H1 (cell line): ENCODE measurements at regions not wholly inside any gene's neighbourhood (a gene's known extent, or its start where the extent isn't known, plus 50 kb on each side); places are given as distances from the start of the nearest gene placed in this dataset.

Experiments
- CTCF ChIA-PET: fragments of 300-600 bp; sonication (Branson Sonifier 250); formaldehyde crosslinking; loops from one replicate; lab custom pipeline; 2021; ENCODE audit not compliant: partially characterized antibody; lab: Charles Lee
- POLR2A ChIA-PET: fragments of 300-600 bp; sonication (Branson Sonifier 250); formaldehyde crosslinking; loops from one replicate; lab custom pipeline; 2021; ENCODE audit warnings: inconsistent platforms; ENCODE audit not compliant: partially characterized antibody; lab: Charles Lee
- DNase-seq, 2 experiments: peaks; one replicate each; pipeline versions ENCODE4 v3.0.0 to v3.0.0-alpha.2; 2010 to 2022; ENCODE audit warnings: low spot score in 2 of 2, low read depth in 1 of 2, mixed read lengths in 1 of 2
- FAIRE-seq: peaks from 2 replicates; lab custom pipeline; 2011; peaks lifted over from hg19 to GRCh38; lab: Jason Lieb, UNC
- H2AFZ ChIP-seq: 2 replicates; pipeline ENCODE4 v1.8.1; 2012; ENCODE audit warnings: low read length, inconsistent platforms
- H2AK5ac ChIP-seq: 2 replicates; pipeline ENCODE4 v1.6.1; 2013; ENCODE audit warnings: low read depth, low read length
- H2BK120ac ChIP-seq: replicated peaks from 2 replicates; pipeline ENCODE3; 2013; ENCODE audit warnings: low read depth, low read length, inconsistent platforms
- H2BK12ac ChIP-seq: 2 replicates; pipeline ENCODE4 v1.6.1; 2013; ENCODE audit warnings: low read depth, low read length
- H2BK15ac ChIP-seq: 2 replicates; pipeline ENCODE4 v1.6.1; 2013; ENCODE audit warnings: low read length
- H2BK20ac ChIP-seq: 2 replicates; pipeline ENCODE4 v1.6.1; 2013; ENCODE audit warnings: low read length
- H2BK5ac ChIP-seq: 2 replicates; pipeline ENCODE4 v1.6.1; 2013; ENCODE audit warnings: low read depth, low read length
- H3K14ac ChIP-seq: 2 replicates; pipeline ENCODE4 v1.6.1; 2013; ENCODE audit warnings: inconsistent platforms; ENCODE audit not compliant: insufficient read length
- H3K18ac ChIP-seq: 2 replicates; pipeline ENCODE4 v1.6.1; 2013; ENCODE audit warnings: low read length; ENCODE audit errors: extremely low read depth
- H3K23ac ChIP-seq: 2 replicates; pipeline ENCODE4 v1.6.1; 2013; ENCODE audit warnings: inconsistent platforms; ENCODE audit not compliant: insufficient read length
- H3K23me2 ChIP-seq: 2 replicates; pipeline ENCODE4 v1.6.1; 2013; ENCODE audit warnings: low read depth, low read length
- H3K27ac ChIP-seq: 2 replicates; pipeline ENCODE4 v1.6.1; 2011; ENCODE audit warnings: low read depth, low read length, inconsistent platforms
- H3K27me3 ChIP-seq, 4 experiments: replicated peaks in 1 of 4; 1 replicate in 1 of 4; 2 replicates in 3 of 4; pipeline versions ENCODE4 v1.6.1 to v1.8.1; 2011 to 2013; ENCODE audit warnings: low read length in 3 of 4, mild to moderate bottlenecking in 3 of 4, inconsistent platforms in 2 of 4, mixed read lengths in 2 of 4, moderate library complexity in 1 of 4; ENCODE audit not compliant: control insufficient read depth in 3 of 4, insufficient read depth in 3 of 4; ENCODE audit errors: extremely low read depth in 1 of 4
- H3K36me3 ChIP-seq, 4 experiments: 2 replicates each; pipeline versions ENCODE4 v1.6.1 to v1.8.1; 2011 to 2013; ENCODE audit warnings: mild to moderate bottlenecking in 4 of 4, low read length in 3 of 4, moderate library complexity in 2 of 4, control low read depth in 1 of 4, inconsistent platforms in 1 of 4; ENCODE audit not compliant: insufficient read depth in 4 of 4, control insufficient read depth in 2 of 4
- H3K4ac ChIP-seq: replicated peaks from 2 replicates; pipeline ENCODE3; 2013; ENCODE audit warnings: low read length, low read depth, mixed read lengths, inconsistent platforms; ENCODE audit not compliant: insufficient read length
- H3K4me1 ChIP-seq, 4 experiments: replicated peaks in 1 of 4; 1 replicate in 1 of 4; 2 replicates in 3 of 4; pipeline versions ENCODE4 v1.6.1 to v1.8.1; 2011 to 2013; ENCODE audit warnings: low read length in 3 of 4, inconsistent platforms in 2 of 4, mixed read lengths in 1 of 4; ENCODE audit not compliant: insufficient read depth in 4 of 4, control insufficient read depth in 3 of 4
- H3K4me2 ChIP-seq, 2 experiments: 2 replicates each; pipeline versions ENCODE4 v1.6.1 to v1.8.1; 2011 to 2013; ENCODE audit warnings: low read depth in 2 of 2, low read length in 2 of 2, control low read depth in 1 of 2, inconsistent platforms in 1 of 2, mild to moderate bottlenecking in 1 of 2; ENCODE audit not compliant: insufficient read depth in 1 of 2
- H3K4me3 ChIP-seq, 4 experiments: fragments of 200-600, 300-600 bp in 1 of 4; sonication (generic), shearing (Covaris generic), sonication (Bioruptor Twin) in 1 of 4; 2 replicates each; pipeline versions ENCODE4 v1.5.1 to v1.8.1; 2011 to 2016; ENCODE audit warnings: low read length in 4 of 4, low read depth in 3 of 4, control low read depth in 2 of 4, inconsistent platforms in 2 of 4, mild to moderate bottlenecking in 2 of 4, mixed read lengths in 1 of 4, moderate library complexity in 1 of 4; ENCODE audit not compliant: insufficient read depth in 2 of 4; ENCODE audit errors: extremely low read depth in 1 of 4
- H3K56ac ChIP-seq: replicated peaks from 2 replicates; pipeline ENCODE3; 2013; ENCODE audit warnings: low read depth, mild to moderate bottlenecking, mixed read lengths, low read length, inconsistent platforms; ENCODE audit not compliant: insufficient read length
- H3K79me1 ChIP-seq: 2 replicates; pipeline ENCODE4 v1.6.1; 2013; ENCODE audit warnings: low read depth, low read length, control low read depth
- H3K79me2 ChIP-seq, 2 experiments: 2 replicates each; pipeline versions ENCODE4 v1.6.1 to v1.8.1; 2012 to 2013; ENCODE audit warnings: low read length in 2 of 2, mild to moderate bottlenecking in 2 of 2, inconsistent platforms in 1 of 2; ENCODE audit not compliant: insufficient read depth in 2 of 2, control insufficient read depth in 1 of 2
- H3K9ac ChIP-seq, 4 experiments: replicated peaks in 1 of 4; 1 replicate in 1 of 4; 2 replicates in 3 of 4; pipeline versions ENCODE4 v1.6.1 to v1.8.1; 2011 to 2013; ENCODE audit warnings: low read depth in 3 of 4, low read length in 3 of 4, control low read depth in 2 of 4, mild to moderate bottlenecking in 2 of 4, moderate library complexity in 2 of 4, inconsistent platforms in 1 of 4; ENCODE audit errors: extremely low read depth in 1 of 4
- H3K9me3 ChIP-seq, 2 experiments: 2 replicates each; pipeline versions ENCODE4 v1.6.1 to v1.8.1; 2012 to 2013; ENCODE audit warnings: mild to moderate bottlenecking in 2 of 2, moderate library complexity in 2 of 2, control low read depth in 1 of 2, inconsistent platforms in 1 of 2, low read depth in 1 of 2, low read length in 1 of 2, mixed read lengths in 1 of 2; ENCODE audit not compliant: insufficient read depth in 2 of 2
- H4K20me1 ChIP-seq, 2 experiments: replicated peaks in 1 of 2; 2 replicates each; pipeline versions ENCODE3 to v1.8.1; 2011 to 2013; ENCODE audit warnings: inconsistent platforms in 2 of 2, low read length in 2 of 2, mild to moderate bottlenecking in 1 of 2; ENCODE audit not compliant: insufficient read depth in 2 of 2, control insufficient read depth in 1 of 2
- H4K5ac ChIP-seq: 2 replicates; pipeline ENCODE4 v1.6.1; 2013; ENCODE audit warnings: low read length, low read depth, mixed read lengths, inconsistent platforms; ENCODE audit not compliant: insufficient read length
- H4K8ac ChIP-seq: 2 replicates; pipeline ENCODE4 v1.8.0; 2013; ENCODE audit warnings: mild to moderate bottlenecking, moderate library complexity, low read length, inconsistent platforms; ENCODE audit not compliant: insufficient read depth; ENCODE audit errors: extremely low read depth
- H4K91ac ChIP-seq: replicated peaks from 2 replicates; pipeline ENCODE3; 2013; ENCODE audit warnings: low read length, mixed read lengths, inconsistent platforms; ENCODE audit not compliant: insufficient read length
- CEBPB ChIP-seq: IDR thresholded peaks from 2 replicates; pipeline ENCODE4 v1.6.1; 2012; ENCODE audit warnings: low read depth, low read length
- POU5F1 ChIP-seq: IDR thresholded peaks from 2 replicates; pipeline ENCODE4 v1.6.1; 2011; ENCODE audit warnings: low read depth, mild to moderate bottlenecking, low read length, moderate library complexity
- RAD21 ChIP-seq, 2 experiments: IDR thresholded peaks in 1 of 2; conservative IDR thresholded peaks in 1 of 2; 2 replicates each; pipeline ENCODE4 v1.6.1; 2011; ENCODE audit warnings: low read depth in 2 of 2, low read length in 2 of 2, improper control_type of control experiment in 1 of 2, inconsistent platforms in 1 of 2, mild to moderate bottlenecking in 1 of 2, moderate library complexity in 1 of 2
- SIX5 ChIP-seq: IDR thresholded peaks from 2 replicates; pipeline ENCODE4 v1.6.1; 2011; ENCODE audit warnings: mild to moderate bottlenecking, low read depth, low read length
- WGBS, 2 experiments: shearing (Covaris generic) in 1 of 2; methylation state at CpG; one replicate each; pipeline versions ENCODE4 v1.1.6 to v1.1.7; 2013 to 2015; ENCODE audit warnings: low lambda C conversion rate in 2 of 2, mixed read lengths in 2 of 2, inconsistent platforms in 1 of 2, low coverage in 1 of 2, missing lambda C conversion rate in 1 of 2; ENCODE audit not compliant: insufficient replicate concordance in 2 of 2, insufficient coverage in 1 of 2, insufficient read length in 1 of 2; ENCODE audit errors: extremely low coverage in 1 of 2, missing lambda C conversion rate in 1 of 2; 5-methylcytosine and 5-hydroxymethylcytosine counted together
- TF ChIP-seq, protein P1 (sequence below): IDR thresholded peaks from 2 replicates; pipeline ENCODE4 v1.6.1; 2012; ENCODE audit warnings: inconsistent platforms

GRCh38 chr22:48301421-48301820 is 1526.3 kb downstream of the BRD1 start:
- Histone ChIP-seq H3K79me2 (no peaks in the 10 kb centered on the region), H3K18ac (no peak overlapping the region), H3K4ac (no peak overlapping the region), H3K4me1 (no peaks in the 10 kb centered on the region; a peak in 1 of 7 replicates), H2BK20ac (no peak overlapping the region), H2AFZ (no peak overlapping the region), H2BK15ac (no peak overlapping the region), H3K4me3 (no peak overlapping the region), H3K23ac (no peak overlapping the region), H4K91ac (no peak overlapping the region), H2BK120ac (no peak overlapping the region), H3K14ac (no peak overlapping the region), H3K79me1 (no peaks in the 10 kb centered on the region), H3K56ac (no peak overlapping the region), H2BK5ac (no peak overlapping the region), H3K27me3 (no peaks in the 10 kb centered on the region), H3K23me2 (no peaks in the 10 kb centered on the region; the same call in 1 of the 2 replicates), H3K4me2 (no peak overlapping the region), H3K27ac (no peak overlapping the region), H4K20me1 (no peaks in the 10 kb centered on the region), H4K5ac (no peak overlapping the region), H2BK12ac (no peak overlapping the region), H3K9me3 (no peaks in the 10 kb centered on the region), H3K36me3 (no peaks in the 10 kb centered on the region), H2AK5ac (no peak overlapping the region), H3K9ac (no peak overlapping the region), H4K8ac (no peak overlapping the region)
- no peak for TF ChIP-seq RAD21 (IDR thresholded peaks at IDR 0.05 in 1 of 2, conservative IDR thresholded peaks at IDR 0.05 in 1 of 2; ENCODE audit: low read depth in 2 of 2, low read length in 2 of 2)
- TF ChIP-seq POU5F1 = no peak
- no peak for TF ChIP-seq SIX5
- TF ChIP-seq, protein P1, sequence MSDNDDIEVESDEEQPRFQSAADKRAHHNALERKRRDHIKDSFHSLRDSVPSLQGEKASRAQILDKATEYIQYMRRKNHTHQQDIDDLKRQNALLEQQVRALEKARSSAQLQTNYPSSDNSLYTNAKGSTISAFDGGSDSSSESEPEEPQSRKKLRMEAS = no peak
- no peak for TF ChIP-seq CEBPB
- ChIA-PET CTCF (interaction anchor here (1.1 to 1.2 kb wide), 2 partner anchors 12 to 191 kb away, joined by 3 read pairs; no protein-coding TSS in a partner anchor), POLR2A (no interaction called here)
- WGBS, 2 experiments = 94% methylated on average over 11 of the region's 11 CpGs; no CpG with 5 or more reads in 1 of the 2 experiments
- no peak for DNase-seq
- FAIRE-seq = no peak
